ENCODE measurements at regions not wholly inside any gene's neighbourhood (a gene's known extent, or its start where the extent isn't known, plus 50 kb on each side); places are given as distances from the start of the nearest gene placed in this dataset.

DNA sequence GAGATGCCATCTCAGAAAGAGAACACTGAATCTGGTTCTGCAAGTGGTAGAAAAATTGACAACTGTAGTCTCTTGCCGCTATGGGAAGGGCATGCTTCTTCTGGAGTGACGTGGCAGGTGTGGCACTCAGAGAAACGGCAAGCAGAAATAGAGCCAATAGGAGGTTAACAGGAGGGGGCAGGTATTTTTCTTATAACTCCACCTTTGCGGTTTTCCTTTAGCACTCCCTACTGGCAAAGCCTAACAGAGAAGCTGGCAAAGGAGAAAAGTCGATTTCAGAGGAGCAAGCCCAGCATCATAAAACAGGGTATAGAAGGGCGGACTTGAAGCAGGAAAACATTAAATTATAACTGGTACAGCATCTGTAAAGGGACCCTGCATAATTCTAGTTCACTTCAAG, 1382.2 kb downstream of the PCDH18 start:
- Mint-ChIP-seq H3K4me3 (no peak overlapping the region), H3K9me3 (peaks cover 8 to 11% of the 10 kb centered on the region in 2 donors), H3K27ac (no peak overlapping the region), H3K27me3 (ENCODE audit: low read depth in 2 of 2) (no peaks in the 10 kb centered on the region), H3K36me3 (no peaks in the 10 kb centered on the region), H3K4me1 (no peaks in the 10 kb centered on the region)
- Histone ChIP-seq H3K27ac (ENCODE audit: low read length) (no peak overlapping the region), H3K4me1 (ENCODE audit: control insufficient read depth, insufficient read depth, low read length) (no peaks in the 10 kb centered on the region), H3K27me3 (ENCODE audit: control insufficient read depth, insufficient read depth, low read length) (no peaks in the 10 kb centered on the region), H3K4me3 (ENCODE audit: low read length) (no peak overlapping the region), H3K9me3 (ENCODE audit: control insufficient read depth, insufficient read depth, low read length) (peaks cover 6% of the 10 kb centered on the region), H3K36me3 (ENCODE audit: control insufficient read depth, insufficient read depth, low read length) (no peaks in the 10 kb centered on the region)
- no peak for TF ChIP-seq CTCF (IDR thresholded peaks at IDR 0.05)
- WGBS (ENCODE audit: insufficient coverage) = 83% methylated on average over 6 of the region's 6 CpGs
- intact Hi-C loops (cut with micrococcal nuclease) = no loop called here
- DNase-seq (no peak), ATAC-seq (no peak)

GRCh38 chr4:136136601-136137000, 1395.7 kb downstream of the PCDH18 start:
- Mint-ChIP-seq H3K27me3 (ENCODE audit: low read depth in 2 of 2) (no peaks in the 10 kb centered on the region), H3K9me3 (peaks cover 2 to 4% of the 10 kb centered on the region in 2 donors), H3K4me3 (no peak overlapping the region), H3K36me3 (no peaks in the 10 kb centered on the region), H3K27ac (no peak overlapping the region), H3K4me1 (no peaks in the 10 kb centered on the region)
- H3K4me1 ChIP-seq (ENCODE audit: control insufficient read depth, insufficient read depth, low read length) = no peaks in the 10 kb centered on the region
- 79% methylated on average over 2 of the region's 3 CpGs for WGBS (ENCODE audit: insufficient coverage)
- intact Hi-C loops (cut with micrococcal nuclease) = no loop called here
- no peaks in the 10 kb centered on the region for H3K9me3 ChIP-seq (ENCODE audit: control insufficient read depth, insufficient read depth, low read length)
- TF ChIP-seq CTCF (IDR thresholded peaks at IDR 0.05) = no peak
- no peak overlapping the region for H3K4me3 ChIP-seq (ENCODE audit: low read length)
- H3K27me3 ChIP-seq (ENCODE audit: control insufficient read depth, insufficient read depth, low read length) = no peaks in the 10 kb centered on the region
- no peaks in the 10 kb centered on the region for H3K36me3 ChIP-seq (ENCODE audit: control insufficient read depth, insufficient read depth, low read length)
- ATAC-seq (no peak), DNase-seq (no peak)
- no peak overlapping the region for H3K27ac ChIP-seq (ENCODE audit: low read length)

DNA sequence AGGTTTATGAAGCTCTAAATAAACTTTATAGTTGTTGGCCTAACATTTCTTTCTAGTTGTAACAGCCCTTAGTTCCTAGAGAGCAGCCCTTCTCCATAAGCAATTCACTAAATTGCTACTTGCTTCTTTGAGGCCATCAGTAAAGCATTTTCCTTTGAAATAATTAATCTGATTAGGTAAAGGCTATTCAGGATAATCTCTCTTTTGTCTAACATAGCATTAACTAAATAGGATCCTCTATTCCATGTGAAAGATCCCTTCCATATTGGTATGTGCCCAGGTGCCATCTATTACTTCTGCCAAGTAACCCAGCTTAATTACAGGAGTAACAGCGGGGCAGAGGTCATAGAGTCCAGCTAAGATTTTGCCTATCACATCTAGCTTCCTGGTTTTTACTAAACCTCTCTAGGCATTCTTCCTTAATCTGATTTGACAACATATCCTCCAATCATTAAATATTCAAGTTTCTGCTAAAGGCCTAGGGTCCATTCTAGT, 1408.0 kb downstream of the PCDH18 start:
- no peak for TF ChIP-seq CTCF (IDR thresholded peaks at IDR 0.05)
- DNase-seq = no peak
- H3K36me3 ChIP-seq (ENCODE audit: control insufficient read depth, insufficient read depth, low read length) = no peaks in the 10 kb centered on the region
- ATAC-seq = no peak
- Mint-ChIP-seq H3K4me3 (no peak overlapping the region), H3K27ac (no peak overlapping the region), H3K4me1 (no peaks in the 10 kb centered on the region), H3K9me3 (peaks cover 9% of the 10 kb centered on the region in 2 donors), H3K36me3 (no peaks in the 10 kb centered on the region), H3K27me3 (ENCODE audit: low read depth in 2 of 2) (no peaks in the 10 kb centered on the region)
- no peak overlapping the region for H3K27ac ChIP-seq (ENCODE audit: low read length)
- no peaks in the 10 kb centered on the region for H3K4me1 ChIP-seq (ENCODE audit: control insufficient read depth, insufficient read depth, low read length)
- intact Hi-C loops (cut with micrococcal nuclease) = no loop called here
- WGBS (ENCODE audit: insufficient coverage) = 80% methylated on average over 1 of the region's 1 CpG
- H3K4me3 ChIP-seq (ENCODE audit: low read length) = no peak overlapping the region
- H3K27me3 ChIP-seq (ENCODE audit: control insufficient read depth, insufficient read depth, low read length) = no peaks in the 10 kb centered on the region
- peaks cover 4% of the 10 kb centered on the region for H3K9me3 ChIP-seq (ENCODE audit: control insufficient read depth, insufficient read depth, low read length)

- peaks cover 4 to 7% of the 10 kb centered on the region in 2 donors for H3K9me3 Mint-ChIP-seq
Measured at GRCh38 chr4:136121426-136121825, 1410.9 kb downstream of the PCDH18 start.

More at GRCh38 chr4:136121426-136121825, 1410.9 kb downstream of the PCDH18 start:
- DNase-seq (no peak), ATAC-seq (no peak)
- Histone ChIP-seq H3K4me1 (ENCODE audit: control insufficient read depth, insufficient read depth, low read length) (no peaks in the 10 kb centered on the region), H3K9me3 (ENCODE audit: control insufficient read depth, insufficient read depth, low read length) (no peaks in the 10 kb centered on the region), H3K27ac (ENCODE audit: low read length) (no peak overlapping the region), H3K36me3 (ENCODE audit: control insufficient read depth, insufficient read depth, low read length) (no peaks in the 10 kb centered on the region), H3K27me3 (ENCODE audit: control insufficient read depth, insufficient read depth, low read length) (no peaks in the 10 kb centered on the region), H3K4me3 (ENCODE audit: low read length) (no peak overlapping the region)
- H3K4me3 Mint-ChIP-seq = no peak overlapping the region
- no peak for TF ChIP-seq CTCF (IDR thresholded peaks at IDR 0.05)
- H3K36me3 Mint-ChIP-seq = no peaks in the 10 kb centered on the region
- intact Hi-C loops (cut with micrococcal nuclease) = no loop called here
- H3K4me1 Mint-ChIP-seq = no peaks in the 10 kb centered on the region
- no peak overlapping the region for H3K27ac Mint-ChIP-seq
- H3K27me3 Mint-ChIP-seq (ENCODE audit: low read depth in 2 of 2) = no peaks in the 10 kb centered on the region

Data from natural killer cell (primary cell).